HFFc6 (cell line): ENCODE measurements at regions not wholly inside any gene's neighbourhood (a gene's known extent, or its start where the extent isn't known, plus 50 kb on each side); places are given as distances from the start of the nearest gene placed in this dataset.
"Not testable (repeated sequence)": the region's sequence is repeated elsewhere in the genome, so short reads cannot be mapped to it uniquely, and the experiment has no call there.

Source experiments
- DNase-seq: peaks from one replicate; pipeline ENCODE4 v3.0.0-alpha.2; 2018
- H3K27ac Mint-ChIP-seq: 2 replicates; pipeline ENCODE4 v1.8.0; 2020; ENCODE audit warnings: mild to moderate bottlenecking, mixed read lengths
- H3K27me3 Mint-ChIP-seq: 2 replicates; pipeline ENCODE4 v1.8.0; 2021; ENCODE audit warnings: mild to moderate bottlenecking, moderate library complexity, mixed read lengths; ENCODE audit not compliant: insufficient read depth
- H3K36me3 Mint-ChIP-seq: 2 replicates; pipeline ENCODE4 v1.8.0; 2021; ENCODE audit warnings: low read depth, mixed read lengths
- H3K4me1 Mint-ChIP-seq: 2 replicates; pipeline ENCODE4 v1.8.0; 2020; ENCODE audit warnings: low read depth, mixed read lengths
- H3K4me3 Mint-ChIP-seq: 2 replicates; pipeline ENCODE4 v1.8.0; 2020; ENCODE audit warnings: mild to moderate bottlenecking, moderate library complexity, mixed read lengths
- H3K9me3 Mint-ChIP-seq: 2 replicates; pipeline ENCODE4 v1.8.0; 2020; ENCODE audit warnings: mild to moderate bottlenecking, mixed read lengths
- CTCF ChIP-seq: fragments of 200-600 bp; sonication (generic); IDR thresholded peaks from 2 replicates; pipeline ENCODE4 v1.5.0; 2021; ENCODE audit warnings: antibody characterized with exemption, mild to moderate bottlenecking

- no peak overlapping the region for H3K27ac Mint-ChIP-seq
- H3K4me3 Mint-ChIP-seq, result no peak overlapping the region
- H3K36me3 Mint-ChIP-seq, result no peaks in the 10 kb centered on the region
- peaks cover 8% of the 10 kb centered on the region for H3K27me3 Mint-ChIP-seq
- TF ChIP-seq CTCF, result peak; percentile 70
- H3K4me1 Mint-ChIP-seq, result peaks cover 35% of the 10 kb centered on the region
- no peaks in the 10 kb centered on the region for H3K9me3 Mint-ChIP-seq
- DNase-seq, result no peak
These were observed 84.2 kb upstream of the ABHD2 start for GRCh38 chr15:89003865-89004725.

- TF ChIP-seq CTCF, result no peak
- Mint-ChIP-seq H3K27me3 (peaks cover 8% of the 10 kb centered on the region), H3K27ac (no peak overlapping the region), H3K4me1 (peaks cover 35% of the 10 kb centered on the region), H3K36me3 (no peaks in the 10 kb centered on the region), H3K4me3 (no peak overlapping the region), H3K9me3 (no peaks in the 10 kb centered on the region)
- no peak for DNase-seq
These were observed 83.6 kb upstream of the ABHD2 start for GRCh38 chr15:89004726-89005030.

GRCh38 chr15:89007527-89007926 lies 80.7 kb upstream of the ABHD2 start:
- not testable (repeated sequence) for H3K9me3 Mint-ChIP-seq, H3K4me3 Mint-ChIP-seq, H3K27ac Mint-ChIP-seq, H3K36me3 Mint-ChIP-seq, DNase-seq
- Mint-ChIP-seq H3K4me1 (peaks cover 19% of the 10 kb centered on the region), H3K27me3 (peaks cover 11% of the 10 kb centered on the region)

GRCh38 chr15:89007989-89008388 lies 80.3 kb upstream of the ABHD2 start:
- peaks cover 5% of the 10 kb centered on the region for H3K36me3 Mint-ChIP-seq
- peaks cover 14% of the 10 kb centered on the region for H3K4me1 Mint-ChIP-seq
- H3K4me3 Mint-ChIP-seq, result no peak overlapping the region
- peaks cover 6% of the 10 kb centered on the region for H3K9me3 Mint-ChIP-seq
- peaks cover 11% of the 10 kb centered on the region for H3K27me3 Mint-ChIP-seq
- H3K27ac Mint-ChIP-seq, result no peak overlapping the region
- TF ChIP-seq CTCF, result no peak
- no peak for DNase-seq

GRCh38 chr15:89009080-89009479 lies 79.2 kb upstream of the ABHD2 start:
- DNase-seq, result no peak
- Mint-ChIP-seq H3K27me3 (peaks cover 11% of the 10 kb centered on the region), H3K4me1 (peaks cover 8% of the 10 kb centered on the region), H3K36me3 (peaks cover 5% of the 10 kb centered on the region), H3K4me3 (no peak overlapping the region), H3K9me3 (peaks cover 12% of the 10 kb centered on the region), H3K27ac (no peak overlapping the region)
- TF ChIP-seq CTCF, result no peak

- peaks cover 43% of the 10 kb centered on the region for H3K4me1 Mint-ChIP-seq
- H3K9me3 Mint-ChIP-seq, result peaks cover 12% of the 10 kb centered on the region
- peaks cover 14% of the 10 kb centered on the region for H3K36me3 Mint-ChIP-seq
- H3K27me3 Mint-ChIP-seq, result peaks cover 3% of the 10 kb centered on the region; the same call in 1 of the 2 replicates
- DNase-seq, result no peak
- no peak overlapping the region for H3K27ac Mint-ChIP-seq
- H3K4me3 Mint-ChIP-seq, result no peak overlapping the region
- TF ChIP-seq CTCF, result no peak
These were observed 72.7 kb upstream of the ABHD2 start for GRCh38 chr15:89015412-89016097.
